ENCODE measurements at regions not wholly inside any gene's neighbourhood (a gene's known extent, or its start where the extent isn't known, plus 50 kb on each side); places are given as distances from the start of the nearest gene placed in this dataset.

DNA sequence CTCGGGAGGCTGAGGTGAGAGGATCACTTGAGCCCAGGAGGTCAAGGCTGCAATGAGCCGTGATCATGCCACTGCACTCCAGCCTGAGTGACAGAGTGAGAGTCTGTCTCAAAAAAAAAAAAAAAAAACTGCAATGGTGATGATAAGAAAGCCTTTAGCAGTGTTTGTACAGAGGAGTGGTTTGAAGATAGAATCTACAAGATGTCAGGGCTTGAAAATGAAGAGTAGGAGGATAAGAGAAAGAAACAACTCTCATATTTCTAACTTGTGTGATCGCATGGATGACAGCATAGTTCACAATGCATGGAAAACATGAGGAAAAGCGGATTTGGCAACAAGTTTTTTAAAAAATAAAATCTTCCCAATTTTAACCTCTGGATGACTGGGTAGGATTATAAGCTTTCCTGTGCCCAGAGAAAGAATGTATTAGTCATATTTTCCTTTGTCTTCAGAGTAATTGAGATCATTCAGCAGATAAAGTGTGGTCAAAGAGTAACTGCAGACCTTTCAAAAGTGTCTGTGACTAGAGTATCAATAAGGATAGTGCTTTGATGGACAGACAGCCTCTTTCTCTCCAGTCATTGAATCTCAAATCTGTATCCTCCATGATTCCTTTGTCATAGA lies 328.1 kb downstream of the CASP12 start:
- no peak overlapping the region for H3K18ac ChIP-seq (ENCODE audit: low read depth in 1 of 2, low read length in 2 of 2)
- H2AFZ ChIP-seq (ENCODE audit: low read depth, low read length), result no peak overlapping the region
- no peak for DNase-seq

DNA sequence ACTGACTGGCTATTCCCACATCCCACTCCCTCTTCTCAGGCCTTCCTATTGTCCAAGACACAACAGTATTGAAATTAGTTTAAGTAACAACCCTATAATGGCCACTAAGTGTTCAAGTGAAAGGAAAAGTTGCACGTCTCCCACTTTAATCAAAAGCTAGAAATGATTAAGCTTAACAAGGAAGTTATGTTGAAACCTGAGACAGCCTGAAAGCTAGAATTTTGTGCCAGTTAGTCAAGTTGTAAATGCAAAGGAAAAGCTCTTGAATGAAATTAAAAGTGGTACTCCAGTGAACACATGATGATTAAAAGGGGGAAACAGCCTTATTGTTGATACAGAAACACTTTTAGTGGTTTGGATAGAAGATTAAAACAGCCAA lies 332.7 kb downstream of the CASP12 start:
- Histone ChIP-seq H3K23ac (ENCODE audit: low read length in 2 of 2) (no peak overlapping the region), H3K4me2 (ENCODE audit: low read length, poor library complexity, severe bottlenecking) (no peak overlapping the region), H3K36me3 (ENCODE audit: control insufficient read depth in 1 of 2, insufficient read depth in 2 of 2, low read depth in 1 of 2, low read length in 2 of 2) (peaks cover 0 to 5% of the 10 kb centered on the region in 2 experiments), H3K27ac (ENCODE audit: low read length, poor library complexity, severe bottlenecking) (no peak overlapping the region), H3K9ac (ENCODE audit: low read length) (no peak overlapping the region), H3K79me1 (replicated peaks; ENCODE audit: low read length, poor library complexity, severe bottlenecking) (no peaks in the 10 kb centered on the region), H3K27me3 (ENCODE audit: control insufficient read depth in 1 of 2, insufficient read depth in 1 of 2, low read length in 2 of 2) (no peaks in the 10 kb centered on the region), H2AK5ac (ENCODE audit: low read length, severe bottlenecking) (no peak overlapping the region), H2AFZ (ENCODE audit: low read depth, low read length) (no peak overlapping the region), H3K4me3 (ENCODE audit: insufficient read depth in 1 of 2, low read depth in 1 of 2, low read length in 2 of 2) (no peak overlapping the region), H3K4ac (ENCODE audit: low read depth in 1 of 2, low read length in 2 of 2) (no peak overlapping the region), H3K18ac (ENCODE audit: low read depth in 1 of 2, low read length in 2 of 2) (no peak overlapping the region), H3K14ac (ENCODE audit: low read length in 2 of 2) (no peak overlapping the region), H4K8ac (ENCODE audit: low read length) (no peak overlapping the region), H2BK15ac (ENCODE audit: low read depth, poor library complexity, severe bottlenecking) (no peak overlapping the region), H2BK12ac (ENCODE audit: low read length in 2 of 2) (no peak overlapping the region), H4K91ac (ENCODE audit: low read length) (no peak overlapping the region), H3K9me3 (ENCODE audit: control insufficient read depth, low read length) (no peaks in the 10 kb centered on the region), H2BK5ac (ENCODE audit: low read depth, low read length, poor library complexity, severe bottlenecking) (no peak overlapping the region), H2BK120ac (ENCODE audit: low read depth, low read length) (no peak overlapping the region), H3K4me1 (ENCODE audit: control insufficient read depth, insufficient read depth, low read depth, low read length) (peaks cover 3% of the 10 kb centered on the region)
- no peak for DNase-seq
- no CpG with 5 or more reads among the region's 1 CpG for WGBS

More for the DNA sequence above, 328.1 kb downstream of the CASP12 start:
- Histone ChIP-seq H3K27me3 (ENCODE audit: control insufficient read depth in 1 of 2, insufficient read depth in 1 of 2, low read length in 2 of 2) (no peaks in the 10 kb centered on the region), H3K4me3 (ENCODE audit: insufficient read depth in 1 of 2, low read depth in 1 of 2, low read length in 2 of 2) (no peak overlapping the region), H3K36me3 (ENCODE audit: control insufficient read depth in 1 of 2, insufficient read depth in 2 of 2, low read depth in 1 of 2, low read length in 2 of 2) (peaks cover 0 to under 1% of the 10 kb centered on the region in 2 experiments), H3K23ac (ENCODE audit: low read length in 2 of 2) (no peak overlapping the region), H3K27ac (ENCODE audit: low read length, poor library complexity, severe bottlenecking) (no peak overlapping the region), H3K4me1 (ENCODE audit: control insufficient read depth, insufficient read depth, low read depth, low read length) (peaks cover under 1% of the 10 kb centered on the region), H3K4me2 (ENCODE audit: low read length, poor library complexity, severe bottlenecking) (no peak overlapping the region), H2BK5ac (ENCODE audit: low read depth, low read length, poor library complexity, severe bottlenecking) (no peak overlapping the region), H3K14ac (ENCODE audit: low read length in 2 of 2) (no peak overlapping the region), H2BK15ac (ENCODE audit: low read depth, poor library complexity, severe bottlenecking) (no peak overlapping the region), H3K4ac (ENCODE audit: low read depth in 1 of 2, low read length in 2 of 2) (no peak overlapping the region), H3K79me1 (replicated peaks; ENCODE audit: low read length, poor library complexity, severe bottlenecking) (no peaks in the 10 kb centered on the region), H4K8ac (ENCODE audit: low read length) (no peak overlapping the region), H2BK12ac (ENCODE audit: low read length in 2 of 2) (no peak overlapping the region), H3K9me3 (ENCODE audit: control insufficient read depth, low read length) (no peaks in the 10 kb centered on the region), H2BK120ac (ENCODE audit: low read depth, low read length) (no peak overlapping the region), H3K9ac (ENCODE audit: low read length) (no peak overlapping the region), H2AK5ac (ENCODE audit: low read length, severe bottlenecking) (no peak overlapping the region), H4K91ac (ENCODE audit: low read length) (no peak overlapping the region)
- WGBS, result 88% methylated on average over 2 of the region's 4 CpGs

DNA sequence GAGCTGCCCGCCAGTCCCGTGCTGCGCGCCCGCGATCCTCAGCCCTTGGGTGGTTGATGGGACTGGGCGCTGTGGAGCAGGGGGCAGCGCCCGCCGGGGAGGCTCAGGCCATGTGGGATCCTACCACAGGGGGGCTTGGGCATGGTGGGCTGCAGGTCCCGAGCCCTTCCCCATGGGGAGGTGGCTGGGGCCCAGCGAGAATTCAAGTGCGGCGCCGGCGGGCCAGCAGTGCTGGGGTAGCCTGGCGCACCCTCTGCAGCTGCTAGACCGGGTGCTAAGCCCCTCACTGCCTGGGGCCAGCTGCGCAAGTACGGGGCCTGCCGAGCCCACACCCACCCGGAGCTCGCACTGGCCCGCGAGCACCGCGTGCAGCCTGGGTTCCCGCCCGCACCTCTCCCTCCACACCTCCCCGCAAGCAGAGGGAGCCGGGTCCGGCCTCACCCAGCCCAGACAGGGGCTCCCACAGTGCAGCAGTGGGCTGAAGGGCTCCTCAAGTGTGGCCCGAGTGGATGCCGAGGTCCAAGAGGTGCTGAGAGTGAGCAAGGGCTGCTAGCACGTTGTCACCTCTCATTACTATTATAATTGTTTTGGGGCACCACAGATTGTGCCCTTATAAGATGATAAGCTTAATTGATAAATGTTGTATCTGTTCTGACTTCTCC lies 333.2 kb downstream of the CASP12 start:
- H3K27ac ChIP-seq (ENCODE audit: low read length, poor library complexity, severe bottlenecking), result no peak overlapping the region
- no peak for DNase-seq

DNA sequence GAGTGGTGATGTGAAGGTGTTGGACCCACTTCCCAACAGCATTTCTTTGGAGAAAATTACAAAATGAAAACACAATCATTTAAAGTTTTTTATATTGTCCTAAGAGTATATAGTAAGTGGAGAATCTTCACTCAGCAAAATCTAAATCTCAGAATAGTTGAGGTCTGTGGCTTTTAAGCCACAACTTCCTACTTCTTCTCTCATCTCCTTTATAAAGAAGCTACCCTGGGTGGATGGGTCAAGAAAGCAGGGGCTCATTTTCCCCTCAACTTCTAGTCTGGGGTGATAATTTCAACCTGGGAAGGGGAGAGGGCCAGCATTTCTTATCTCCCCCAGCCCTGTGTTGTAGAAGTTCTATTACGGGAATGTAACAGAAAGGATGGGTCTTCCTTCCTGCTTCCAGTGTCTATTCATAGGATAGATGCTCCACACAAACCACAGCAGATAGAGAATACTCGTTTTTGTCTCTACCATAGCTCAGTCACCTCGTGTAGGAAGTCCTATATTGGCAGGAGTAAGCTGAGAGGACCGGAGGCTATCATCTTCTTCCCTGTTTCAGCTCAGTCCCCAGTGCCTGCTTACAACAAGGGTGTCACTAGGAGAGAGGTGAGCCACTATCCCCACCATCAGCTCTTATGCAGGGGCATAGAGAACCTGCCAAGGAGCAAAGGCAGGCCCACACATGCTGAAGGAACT lies 341.5 kb downstream of the CASP12 start:
- DNase-seq, result no peak
- Histone ChIP-seq H3K27ac (ENCODE audit: low read length, poor library complexity, severe bottlenecking) (no peak overlapping the region), H3K23ac (ENCODE audit: low read length in 2 of 2) (no peak overlapping the region), H2BK15ac (ENCODE audit: low read depth, poor library complexity, severe bottlenecking) (no peak overlapping the region), H3K4ac (ENCODE audit: low read depth in 1 of 2, low read length in 2 of 2) (no peak overlapping the region), H3K18ac (ENCODE audit: low read depth in 1 of 2, low read length in 2 of 2) (no peak overlapping the region), H4K91ac (ENCODE audit: low read length) (no peak overlapping the region), H3K4me1 (ENCODE audit: control insufficient read depth, insufficient read depth, low read depth, low read length) (no peaks in the 10 kb centered on the region), H3K79me1 (replicated peaks; ENCODE audit: low read length, poor library complexity, severe bottlenecking) (no peaks in the 10 kb centered on the region), H2AK5ac (ENCODE audit: low read length, severe bottlenecking) (no peak overlapping the region), H3K36me3 (ENCODE audit: control insufficient read depth in 1 of 2, insufficient read depth in 2 of 2, low read depth in 1 of 2, low read length in 2 of 2) (no peaks in the 10 kb centered on the region), H2AFZ (ENCODE audit: low read depth, low read length) (no peak overlapping the region), H3K4me2 (ENCODE audit: low read length, poor library complexity, severe bottlenecking) (no peak overlapping the region), H3K4me3 (ENCODE audit: insufficient read depth in 1 of 2, low read depth in 1 of 2, low read length in 2 of 2) (no peak overlapping the region), H2BK5ac (ENCODE audit: low read depth, low read length, poor library complexity, severe bottlenecking) (no peak overlapping the region), H3K14ac (ENCODE audit: low read length in 2 of 2) (no peak overlapping the region), H2BK120ac (ENCODE audit: low read depth, low read length) (no peak overlapping the region), H2BK12ac (ENCODE audit: low read length in 2 of 2) (no peak overlapping the region), H3K9ac (ENCODE audit: low read length) (no peak overlapping the region), H4K8ac (ENCODE audit: low read length) (no peak overlapping the region), H3K27me3 (ENCODE audit: control insufficient read depth in 1 of 2, insufficient read depth in 1 of 2, low read length in 2 of 2) (no peaks in the 10 kb centered on the region), H3K9me3 (ENCODE audit: control insufficient read depth, low read length) (no peaks in the 10 kb centered on the region)
- WGBS, result 88% methylated on average over 3 of the region's 4 CpGs

More for the DNA sequence above, 333.2 kb downstream of the CASP12 start:
- peaks cover 3% of the 10 kb centered on the region for H3K4me1 ChIP-seq (ENCODE audit: control insufficient read depth, insufficient read depth, low read depth, low read length)
- no peaks in the 10 kb centered on the region for H3K79me1 ChIP-seq (replicated peaks; ENCODE audit: low read length, poor library complexity, severe bottlenecking)
- H3K27me3 ChIP-seq (ENCODE audit: control insufficient read depth in 1 of 2, insufficient read depth in 1 of 2, low read length in 2 of 2), result no peaks in the 10 kb centered on the region
- H2BK5ac ChIP-seq (ENCODE audit: low read depth, low read length, poor library complexity, severe bottlenecking), result no peak overlapping the region
- H3K14ac ChIP-seq (ENCODE audit: low read length in 2 of 2), result no peak overlapping the region
- H2AFZ ChIP-seq (ENCODE audit: low read depth, low read length), result no peak overlapping the region
- H4K8ac ChIP-seq (ENCODE audit: low read length), result no peak overlapping the region
- no peak overlapping the region for H3K4me2 ChIP-seq (ENCODE audit: low read length, poor library complexity, severe bottlenecking)
- peak overlapping the region; percentile 39 for H4K91ac ChIP-seq (ENCODE audit: low read length)
- WGBS, result 98% methylated on average over 33 of the region's 35 CpGs
- peak overlapping the region; percentile 31 for H2AK5ac ChIP-seq (ENCODE audit: low read length, severe bottlenecking)
- no peak overlapping the region for H3K23ac ChIP-seq (ENCODE audit: low read length in 2 of 2)
- H2BK120ac ChIP-seq (ENCODE audit: low read depth, low read length), result no peak overlapping the region
- no peak overlapping the region for H3K4me3 ChIP-seq (ENCODE audit: insufficient read depth in 1 of 2, low read depth in 1 of 2, low read length in 2 of 2)
- H3K9me3 ChIP-seq (ENCODE audit: control insufficient read depth, low read length), result no peaks in the 10 kb centered on the region
- H3K9ac ChIP-seq (ENCODE audit: low read length), result no peak overlapping the region
- H3K36me3 ChIP-seq (ENCODE audit: control insufficient read depth in 1 of 2, insufficient read depth in 2 of 2, low read depth in 1 of 2, low read length in 2 of 2), result peaks cover 0 to 5% of the 10 kb centered on the region in 2 experiments
- H2BK12ac ChIP-seq (ENCODE audit: low read length in 2 of 2), result no peak overlapping the region
- H3K18ac ChIP-seq (ENCODE audit: low read depth in 1 of 2, low read length in 2 of 2), result no peak overlapping the region
- H2BK15ac ChIP-seq (ENCODE audit: low read depth, poor library complexity, severe bottlenecking), result no peak overlapping the region
- no peak overlapping the region for H3K4ac ChIP-seq (ENCODE audit: low read depth in 1 of 2, low read length in 2 of 2)
